ENCODE measurements at regions not wholly inside any gene's neighbourhood (a gene's known extent, or its start where the extent isn't known, plus 50 kb on each side); places are given as distances from the start of the nearest gene placed in this dataset.
"Not testable (repeated sequence)": the region's sequence is repeated elsewhere in the genome, so short reads cannot be mapped to it uniquely, and the experiment has no call there.

DNA sequence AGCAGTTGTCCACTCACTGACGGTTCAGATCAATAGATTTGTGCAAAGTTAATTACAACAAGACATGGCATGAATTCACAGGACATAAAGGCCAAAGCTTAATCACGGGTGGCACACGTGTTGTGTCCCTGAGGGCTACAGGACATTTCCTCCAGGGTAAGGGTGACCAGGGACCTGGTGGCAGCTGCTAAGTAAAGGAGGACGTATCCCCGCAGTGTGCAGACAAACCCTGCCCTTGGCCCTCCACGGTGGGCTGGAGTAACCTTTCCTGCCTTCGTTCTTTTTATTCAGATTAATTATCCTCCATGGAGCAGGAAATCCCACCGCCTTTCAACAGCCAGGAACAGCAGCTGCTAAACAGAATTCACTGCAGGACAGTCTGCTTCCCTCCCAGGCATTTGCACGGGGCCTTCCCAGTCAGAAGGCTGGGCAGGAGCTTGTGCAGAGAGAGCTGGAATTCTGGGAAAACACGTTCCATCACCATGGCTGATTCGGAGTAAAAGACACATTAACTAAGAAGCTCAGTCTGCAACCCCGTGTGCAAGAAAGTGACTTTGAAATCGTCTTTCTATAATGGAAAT lies 289.9 kb upstream of the SFSWAP start:
- DNase-seq, result no peak

- no peak for DNase-seq
These were observed 289.2 kb upstream of the SFSWAP start for GRCh38 chr12:131421509-131422186.

- DNase-seq, result no peak
These were observed 288.7 kb upstream of the SFSWAP start for GRCh38 chr12:131422187-131422520.

DNA sequence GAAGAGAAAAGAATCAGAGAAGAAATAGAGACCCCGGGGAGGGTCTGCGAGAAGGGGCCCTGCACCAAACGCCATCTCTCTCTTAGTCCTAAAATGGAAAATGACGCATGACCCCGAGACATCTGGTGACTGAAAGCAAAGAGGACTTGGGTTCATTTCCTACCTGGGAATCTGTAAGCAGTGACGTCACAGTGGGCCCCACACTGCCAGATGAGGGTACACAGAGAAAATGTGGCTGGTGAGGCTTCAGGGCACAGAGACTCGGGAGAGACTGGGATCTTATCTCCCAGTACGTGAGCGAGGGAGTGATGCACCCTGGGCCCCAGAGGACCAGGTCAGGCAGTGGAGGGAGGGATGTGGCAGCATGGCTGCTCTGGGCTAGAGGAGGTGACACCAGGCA lies 288.1 kb upstream of the SFSWAP start:
- no peak for DNase-seq

DNA sequence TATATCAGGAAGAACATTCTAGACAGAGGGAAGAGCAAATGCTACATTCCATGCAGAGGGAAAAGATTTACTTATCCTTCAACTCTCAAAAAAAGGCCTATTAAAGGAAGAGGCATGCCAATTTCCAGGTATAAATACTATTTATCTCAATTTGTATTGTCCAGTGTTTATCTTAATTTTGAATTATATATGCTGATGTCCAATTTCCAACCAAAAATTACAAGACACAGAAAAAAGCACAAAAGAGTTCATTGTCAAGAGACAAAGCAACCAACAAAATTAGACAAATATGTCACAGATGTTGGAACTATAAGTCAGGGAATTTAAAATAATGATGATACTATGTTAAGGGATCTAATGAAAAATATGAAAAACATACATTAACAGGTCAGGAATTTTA lies 286.6 kb upstream of the SFSWAP start:
- no peak for DNase-seq

GRCh38 chr12:131425112-131426075 lies 285.5 kb upstream of the SFSWAP start:
- no peak for DNase-seq

GRCh38 chr12:131428091-131428685 lies 282.7 kb upstream of the SFSWAP start:
- no peak for DNase-seq

DNA sequence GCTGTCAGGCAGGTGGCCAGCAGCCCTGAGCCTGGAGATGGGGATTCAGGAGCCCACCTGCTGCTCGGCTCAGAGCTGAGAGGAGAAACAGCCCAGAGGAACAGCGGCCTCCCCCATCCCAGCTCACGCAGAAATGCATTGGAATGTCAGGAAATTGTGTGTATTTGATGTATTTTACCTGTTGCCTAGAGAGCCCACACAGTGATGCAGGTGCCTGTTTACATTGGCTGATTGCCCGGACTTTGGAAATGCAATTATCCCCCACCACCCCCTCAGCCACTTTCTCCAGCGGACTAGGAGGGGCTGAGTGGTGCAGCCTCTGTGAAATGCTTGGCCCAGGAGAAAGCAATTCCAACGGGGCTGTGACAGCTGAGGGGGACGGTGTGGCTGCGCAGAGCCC lies 281.7 kb upstream of the SFSWAP start:
- DNase-seq, result not testable (repeated sequence)

- not testable (repeated sequence) for DNase-seq
These were observed 281.2 kb upstream of the SFSWAP start for GRCh38 chr12:131429697-131430096.

GRCh38 chr12:131430158-131430742 lies 280.6 kb upstream of the SFSWAP start:
- DNase-seq, result no peak

DNA sequence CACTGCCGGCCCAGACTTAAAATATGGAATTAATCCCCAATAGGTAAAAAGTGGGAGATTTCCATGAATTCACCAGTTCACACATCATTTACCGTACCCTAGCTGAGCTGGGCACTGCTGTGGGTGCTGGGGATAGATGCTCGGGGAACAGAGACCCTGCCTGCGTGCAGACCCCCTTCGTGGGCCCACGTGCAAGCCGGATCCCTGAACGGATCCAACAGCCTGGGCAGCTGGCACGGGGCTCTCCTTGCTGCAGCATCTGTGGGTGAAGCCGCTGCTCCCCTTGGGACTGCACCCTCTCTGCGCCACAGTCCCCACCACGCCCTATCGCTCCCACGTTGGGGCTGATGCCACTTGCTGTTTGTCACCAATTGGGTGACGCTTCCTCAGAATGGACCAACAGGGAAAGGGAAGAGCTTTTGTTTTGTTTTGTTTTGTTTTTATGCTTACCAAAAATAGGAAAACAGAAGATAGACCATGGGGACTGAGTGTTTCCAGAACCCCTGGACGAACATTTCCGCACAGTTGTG lies 279.7 kb upstream of the SFSWAP start:
- DNase-seq, result not testable (repeated sequence)

GRCh38 chr12:131432532-131433260 lies 278.2 kb upstream of the SFSWAP start:
- no peak for DNase-seq

DNA sequence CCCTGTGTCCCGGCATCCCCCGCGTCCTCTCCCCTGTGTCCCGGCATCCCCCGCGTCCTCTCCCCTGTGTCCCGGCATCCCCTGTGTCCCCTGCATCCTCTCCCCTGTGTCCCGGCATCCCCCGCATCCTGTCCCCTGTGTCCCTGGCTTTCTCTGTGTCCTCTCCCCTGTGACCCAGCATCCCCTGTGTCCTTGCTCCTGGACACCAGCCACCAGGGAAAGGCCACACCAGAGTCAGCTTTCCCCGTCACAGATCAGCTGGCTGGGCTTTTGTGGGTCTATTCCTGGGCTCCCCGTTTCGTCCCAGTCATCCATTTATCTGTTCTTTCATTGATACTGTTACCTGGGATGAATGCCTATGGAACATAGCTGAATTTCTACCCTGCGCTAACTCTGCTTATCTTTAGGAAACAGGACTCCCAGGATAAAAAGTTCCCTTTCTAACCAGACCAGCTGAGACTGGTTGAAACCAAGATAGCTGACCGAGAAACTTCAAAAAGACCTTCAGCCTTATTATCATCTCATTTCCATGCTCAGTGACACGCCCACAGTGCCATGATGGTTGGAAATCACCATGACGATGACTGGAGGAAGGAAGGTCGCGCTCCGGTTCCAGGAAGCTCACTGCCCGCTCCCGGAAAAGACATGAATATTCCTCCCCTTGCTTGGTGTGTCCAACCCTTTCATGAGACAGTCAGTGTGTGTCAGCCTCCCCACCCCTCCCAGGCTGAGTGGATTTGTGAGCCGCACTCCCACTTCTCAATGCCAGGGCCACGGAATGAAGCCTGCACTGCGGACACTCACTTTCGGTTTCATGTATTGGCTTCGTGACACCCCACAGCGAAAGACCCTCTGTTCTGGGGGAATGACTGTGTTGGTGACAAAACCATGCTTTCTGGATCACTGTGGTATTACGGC lies 276.4 kb upstream of the SFSWAP start:
- DNase-seq, result no peak

- DNase-seq, result no peak
These were observed 273.8 kb upstream of the SFSWAP start for GRCh38 chr12:131436922-131437705.

- no peak for DNase-seq
These were observed 273.0 kb upstream of the SFSWAP start for GRCh38 chr12:131437706-131438492.

GRCh38 chr12:131438493-131438835 lies 272.4 kb upstream of the SFSWAP start:
- DNase-seq, result not testable (repeated sequence)

GRCh38 chr12:131438881-131439280 lies 272.0 kb upstream of the SFSWAP start:
- DNase-seq, result no peak

- DNase-seq, result not testable (repeated sequence)
These were observed 271.1 kb upstream of the SFSWAP start for GRCh38 chr12:131439752-131440151.

Measured in skin of body (tissue), 1 donor.